Common myeloid progenitor, CD34-positive (primary cell): ENCODE measurements at regions not wholly inside any gene's neighbourhood (a gene's known extent, or its start where the extent isn't known, plus 50 kb on each side); places are given as distances from the start of the nearest gene placed in this dataset.

ENCODE experiments used
- CTCF ChIA-PET: fragments of 350-600 bp; sonication (Branson Sonifier 250); formaldehyde crosslinking; loops from one replicate; lab custom pipeline; 2021; ENCODE audit warnings: antibody characterized with exemption; lab: Charles Lee
- POLR2A ChIA-PET: fragments of 350-600 bp; sonication (Branson Sonifier 250); formaldehyde crosslinking; loops from one replicate; lab custom pipeline; 2021; ENCODE audit warnings: antibody characterized with exemption; lab: Charles Lee
- DNase-seq, 3 donors: peaks; one replicate each; pipeline versions ENCODE4 v3.0.0 to v3.0.0-alpha.2; 2013
- H3K27ac ChIP-seq, 2 experiments: 1 replicate in 1 of 2; 2 replicates in 1 of 2; pipeline ENCODE4 v1.7.0; 2013; ENCODE audit warnings: inconsistent platforms in 2 of 2, low read length in 2 of 2, mild to moderate bottlenecking in 2 of 2, low read depth in 1 of 2, moderate library complexity in 1 of 2; ENCODE audit not compliant: severe bottlenecking in 2 of 2, insufficient read depth in 1 of 2, poor library complexity in 1 of 2
- H3K27me3 ChIP-seq, 5 experiments: replicated peaks in 2 of 5; 1 replicate in 3 of 5; 2 replicates in 2 of 5; pipeline versions ENCODE4 v1.6.1 to v1.7.0; 2013; ENCODE audit warnings: low read length in 4 of 5, mild to moderate bottlenecking in 2 of 5, moderate library complexity in 2 of 5, inconsistent platforms in 1 of 5; ENCODE audit not compliant: insufficient read depth in 5 of 5, control insufficient read depth in 4 of 5
- H3K36me3 ChIP-seq, 4 experiments: 1 replicate in 2 of 4; 2 replicates in 2 of 4; pipeline versions ENCODE4 v1.6.1 to v1.7.0; 2013; ENCODE audit warnings: low read length in 3 of 4, control low read depth in 1 of 4, mild to moderate bottlenecking in 1 of 4; ENCODE audit not compliant: control insufficient read depth in 4 of 4, insufficient read depth in 4 of 4
- H3K4me1 ChIP-seq, 4 experiments: 1 replicate in 3 of 4; 2 replicates in 1 of 4; pipeline versions ENCODE4 v1.6.1 to v1.7.1; 2013; ENCODE audit warnings: low read length in 3 of 4, mild to moderate bottlenecking in 3 of 4, control low read depth in 1 of 4, inconsistent platforms in 1 of 4, moderate library complexity in 1 of 4; ENCODE audit not compliant: control insufficient read depth in 4 of 4, insufficient read depth in 4 of 4; ENCODE audit errors: control extremely low read depth in 1 of 4
- H3K4me3 ChIP-seq, 7 experiments: 1 replicate in 4 of 7; 2 replicates in 3 of 7; pipeline versions ENCODE4 v1.5.1 to v1.7.0; 2013; ENCODE audit warnings: mild to moderate bottlenecking in 7 of 7, low read length in 6 of 7, moderate library complexity in 6 of 7, inconsistent platforms in 2 of 7, low read depth in 2 of 7, control low read depth in 1 of 7; ENCODE audit not compliant: insufficient read depth in 4 of 7, control insufficient read depth in 1 of 7; ENCODE audit errors: extremely low read depth in 1 of 7
- H3K9me3 ChIP-seq, 5 experiments: 1 replicate in 4 of 5; 2 replicates in 1 of 5; pipeline versions ENCODE4 v1.6.1 to v1.7.1; 2013; ENCODE audit warnings: low read length in 4 of 5, mild to moderate bottlenecking in 2 of 5, inconsistent platforms in 1 of 5, low read depth in 1 of 5, moderate library complexity in 1 of 5; ENCODE audit not compliant: control insufficient read depth in 4 of 5, insufficient read depth in 2 of 5; ENCODE audit errors: control extremely low read depth in 1 of 5
- WGBS: methylation state at CpG from one replicate; pipeline ENCODE4 v1.1.5; 2013; ENCODE audit not compliant: insufficient coverage; 5-methylcytosine and 5-hydroxymethylcytosine counted together

DNA sequence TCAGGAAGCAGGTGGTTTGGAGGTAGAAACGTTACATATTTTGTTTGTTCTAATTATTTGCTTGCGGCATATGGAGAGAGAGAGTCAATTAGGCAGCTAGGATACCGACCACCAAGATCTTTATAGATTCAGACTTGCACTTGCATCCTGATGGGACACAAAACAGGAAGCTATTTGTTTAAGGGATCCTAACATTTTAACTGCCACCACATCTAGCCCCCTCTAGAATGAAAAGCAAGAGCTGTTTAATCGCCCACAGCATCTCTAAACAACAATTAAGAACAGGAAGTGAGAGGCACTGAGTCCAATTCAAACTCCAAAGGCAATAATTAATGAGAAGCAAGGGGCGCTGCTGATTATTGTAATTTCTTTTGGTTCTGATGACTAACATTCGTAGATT is 182.0 kb upstream of the LINC00305 start:
- Histone ChIP-seq H3K9me3 (no peaks in the 10 kb centered on the region), H3K27ac (no peak overlapping the region), H3K36me3 (no peaks in the 10 kb centered on the region), H3K4me1 (peaks cover 0 to 20% (median 7%) of the 10 kb centered on the region in 4 experiments), H3K27me3 (no peaks in the 10 kb centered on the region), H3K4me3 (peak overlapping the region in 1 of 7 experiments; percentile 2)
- ChIA-PET CTCF (interaction anchor here (0.9 to 1.7 kb wide), 3 partner anchors 74 to 234 kb away, joined by 3 to 5 read pairs (median 3); no protein-coding TSS in a partner anchor), POLR2A (interaction anchor here (0.8 kb wide), 1 partner anchor 62 kb away, joined by 3 read pairs; no protein-coding TSS in a partner anchor)
- peak; percentile 15 to 57 (median 32) for DNase-seq
- WGBS = 10% methylated on average over 1 of the region's 6 CpGs

DNA sequence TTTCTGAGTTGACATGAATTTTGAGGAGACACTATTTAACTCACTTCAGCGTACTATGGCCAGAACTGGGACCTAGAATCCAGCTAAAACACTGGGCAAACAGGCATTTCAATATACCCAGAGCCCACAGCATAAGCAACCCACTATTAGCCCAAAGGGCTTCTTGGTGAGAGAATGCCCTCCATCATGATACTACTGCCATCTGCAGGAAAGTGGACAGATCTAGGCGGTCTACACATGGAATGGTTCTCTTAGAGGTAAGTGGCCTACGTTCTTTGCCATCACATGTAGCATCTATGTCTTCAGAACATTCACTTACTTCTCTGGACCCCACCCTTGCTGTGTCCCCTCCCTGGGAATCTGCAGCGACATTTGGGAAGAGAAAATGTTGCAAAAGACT is 181.3 kb upstream of the LINC00305 start:
- H3K4me1 ChIP-seq = peaks cover 0 to 20% (median 7%) of the 10 kb centered on the region in 4 experiments
- no peak overlapping the region for H3K27ac ChIP-seq
- no peaks in the 10 kb centered on the region for H3K36me3 ChIP-seq
- no peak overlapping the region for H3K4me3 ChIP-seq
- H3K27me3 ChIP-seq = no peaks in the 10 kb centered on the region
- DNase-seq = peak; percentile 37 to 58 (median 54)
- ChIA-PET POLR2A (no interaction called here), CTCF (no interaction called here)
- no peaks in the 10 kb centered on the region for H3K9me3 ChIP-seq
- WGBS = no CpG with 5 or more reads among the region's 4 CpGs

DNA sequence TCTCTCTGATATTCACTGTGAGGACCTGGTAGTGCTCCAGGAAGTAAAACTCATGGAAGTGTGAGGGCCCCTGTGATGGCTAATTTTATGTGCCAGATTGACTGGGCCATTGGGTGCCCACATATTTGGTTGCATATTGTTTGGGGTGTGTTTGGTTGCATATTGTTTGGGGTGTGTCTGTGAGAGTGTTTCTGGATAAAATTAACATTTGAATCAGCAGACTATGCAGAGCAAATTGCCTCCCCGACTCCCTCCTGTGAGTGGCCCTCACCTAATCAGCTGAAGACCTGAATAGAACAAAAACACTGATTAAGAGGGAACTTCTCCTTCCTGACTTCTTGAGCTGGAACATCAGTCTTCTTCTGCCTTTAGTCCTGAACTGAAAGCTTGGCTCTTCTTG is 173.3 kb upstream of the LINC00305 start:
- ChIA-PET POLR2A (no interaction called here), CTCF (no interaction called here)
- 100% methylated on average over 1 of the region's 1 CpG for WGBS
- DNase-seq = no peak
- Histone ChIP-seq H3K27ac (no peak overlapping the region), H3K9me3 (peaks cover 0 to 4% (median 0%) of the 10 kb centered on the region in 5 experiments), H3K27me3 (no peaks in the 10 kb centered on the region), H3K4me3 (no peak overlapping the region), H3K4me1 (no peaks in the 10 kb centered on the region), H3K36me3 (no peaks in the 10 kb centered on the region)

DNA sequence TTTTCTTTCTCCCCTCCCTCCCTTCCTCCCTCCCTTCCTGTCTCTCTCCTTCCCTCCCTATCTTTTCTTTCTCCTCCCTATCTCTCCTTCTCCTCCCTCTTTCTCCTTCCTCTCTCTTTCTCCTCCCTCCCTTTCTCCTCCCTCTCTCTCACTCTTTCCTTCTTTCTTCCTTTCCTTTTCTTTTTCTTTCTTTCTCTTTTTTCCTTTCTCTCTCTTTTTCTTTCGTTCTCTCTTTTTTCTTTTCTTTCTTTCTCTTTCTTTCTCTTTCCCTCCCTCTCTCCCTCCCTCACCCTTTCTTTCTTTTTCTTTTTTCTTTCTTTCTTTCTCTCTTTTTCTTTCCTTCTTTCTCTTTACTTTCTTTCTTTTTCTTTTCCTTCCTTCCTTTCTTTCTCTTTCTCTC is 169.7 kb upstream of the LINC00305 start:
- 100% methylated on average over 1 of the region's 1 CpG for WGBS
- ChIA-PET POLR2A (no interaction called here), CTCF (no interaction called here)
- H3K4me1 ChIP-seq = no peaks in the 10 kb centered on the region
- H3K9me3 ChIP-seq = peaks cover 0 to 11% (median 0%) of the 10 kb centered on the region in 5 experiments
- no peak overlapping the region for H3K27ac ChIP-seq
- no peaks in the 10 kb centered on the region for H3K27me3 ChIP-seq
- no peak for DNase-seq
- H3K4me3 ChIP-seq = no peak overlapping the region
- no peaks in the 10 kb centered on the region for H3K36me3 ChIP-seq

DNA sequence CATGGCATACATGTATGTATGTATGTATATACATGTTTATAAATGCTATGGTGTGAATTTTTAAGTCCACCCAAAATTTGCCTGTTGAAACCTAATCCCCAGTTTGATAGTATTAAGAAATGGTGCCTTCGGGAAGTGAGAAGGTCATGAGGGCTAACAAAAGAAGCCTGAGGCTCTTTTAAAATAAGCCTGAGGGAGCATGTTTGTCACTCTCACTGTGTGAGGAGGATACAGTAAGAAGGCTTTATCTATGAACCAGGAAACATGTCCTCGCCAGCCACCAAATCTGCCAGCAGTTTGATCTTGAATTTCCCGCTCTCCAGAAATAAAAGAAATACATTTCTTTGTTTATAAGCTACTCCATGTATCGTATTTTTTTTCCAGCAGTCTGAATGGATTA is 163.0 kb upstream of the LINC00305 start:
- 100% methylated on average over 1 of the region's 4 CpGs for WGBS
- Histone ChIP-seq H3K4me3 (no peak overlapping the region), H3K27ac (no peak overlapping the region), H3K4me1 (peaks cover 0 to 2% (median 0%) of the 10 kb centered on the region in 4 experiments), H3K36me3 (no peaks in the 10 kb centered on the region), H3K9me3 (peaks cover 0 to 8% (median 0%) of the 10 kb centered on the region in 5 experiments), H3K27me3 (no peaks in the 10 kb centered on the region)
- no peak for DNase-seq
- POLR2A ChIA-PET = no interaction called here
- CTCF ChIA-PET = no interaction called here

DNA sequence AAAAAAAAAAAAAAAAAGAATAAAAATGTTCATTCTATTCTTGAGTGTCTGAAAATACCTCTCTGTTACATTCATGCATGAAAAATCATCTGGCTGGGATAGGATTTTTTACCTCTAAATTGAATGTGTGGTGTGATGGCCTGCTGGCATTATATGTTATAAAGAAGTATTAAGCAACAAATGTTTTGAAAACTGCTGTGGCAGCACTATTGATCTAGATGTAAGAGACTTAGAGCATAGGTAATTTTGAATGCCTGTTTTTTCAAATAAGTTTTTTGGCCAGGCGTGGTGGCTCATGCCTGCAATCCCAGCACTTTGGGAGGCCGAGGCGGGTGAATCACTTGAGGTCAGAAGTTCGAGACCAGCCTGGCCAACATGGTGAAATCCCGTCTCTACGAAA is 147.0 kb upstream of the LINC00305 start:
- no peak overlapping the region for H3K4me3 ChIP-seq
- H3K27me3 ChIP-seq = no peaks in the 10 kb centered on the region
- WGBS = 97% methylated on average over 6 of the region's 6 CpGs
- no peak overlapping the region for H3K27ac ChIP-seq
- no peaks in the 10 kb centered on the region for H3K4me1 ChIP-seq
- DNase-seq = no peak
- H3K9me3 ChIP-seq = no peaks in the 10 kb centered on the region
- H3K36me3 ChIP-seq = no peaks in the 10 kb centered on the region
- ChIA-PET POLR2A (no interaction called here), CTCF (no interaction called here)

DNA sequence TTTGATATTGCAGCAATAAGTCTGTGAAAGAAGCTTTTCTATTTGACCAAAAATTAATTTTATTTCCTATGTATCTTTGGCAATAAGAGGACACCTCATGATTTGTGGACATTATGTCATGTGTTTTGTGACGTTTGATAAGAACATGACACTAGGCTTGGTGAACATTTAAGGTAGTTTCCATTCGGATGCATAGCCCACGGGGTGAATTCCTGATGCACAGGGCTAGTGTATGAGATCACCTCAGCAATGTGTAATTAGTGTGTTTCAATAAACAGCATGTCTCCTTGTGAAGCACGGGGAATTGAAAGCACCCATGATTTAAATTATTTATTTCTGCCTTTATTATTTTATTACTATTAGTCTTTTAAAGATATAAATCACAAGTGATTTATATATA is 146.1 kb upstream of the LINC00305 start:
- Histone ChIP-seq H3K27me3 (no peaks in the 10 kb centered on the region), H3K36me3 (no peaks in the 10 kb centered on the region), H3K9me3 (no peaks in the 10 kb centered on the region), H3K4me1 (no peaks in the 10 kb centered on the region), H3K4me3 (no peak overlapping the region), H3K27ac (no peak overlapping the region)
- no peak for DNase-seq
- CTCF ChIA-PET = no interaction called here
- POLR2A ChIA-PET = no interaction called here
- WGBS = 100% methylated on average over 3 of the region's 4 CpGs
